Omental fat pad (tissue), 3 donors: ENCODE measurements at regions not wholly inside any gene's neighbourhood (a gene's known extent, or its start where the extent isn't known, plus 50 kb on each side); places are given as distances from the start of the nearest gene placed in this dataset.

Source experiments
- ATAC-seq: fragments of 150-250 bp; one replicate; pipeline ENCODE4 v1.9.1; 2016; ENCODE audit warnings: mild to moderate bottlenecking, moderate library complexity; ENCODE audit not compliant: low FRiP score
- DNase-seq: peaks from one replicate; pipeline ENCODE4 v3.0.0-alpha.2; 2019; ENCODE audit warnings: low spot score
- CTCF ChIP-seq, 3 donors: fragments of 450-650 bp; IDR thresholded peaks; one replicate each; pipeline ENCODE4 v1.5.1; 2016 to 2017; ENCODE audit warnings: antibody characterized with exemption in 3 of 3, mild to moderate bottlenecking in 3 of 3, moderate library complexity in 2 of 3

GRCh38 chr18:61107113-61107512 is 226.1 kb upstream of the CDH20 start:
- no peak for TF ChIP-seq CTCF (IDR thresholded peaks at IDR 0.05)
- DNase-seq (no peak), ATAC-seq (no peak)

GRCh38 chr18:61108706-61109105 is 224.5 kb upstream of the CDH20 start:
- TF ChIP-seq CTCF (IDR thresholded peaks at IDR 0.05), result no peak
- ATAC-seq, result no peak
- DNase-seq, result no peak

GRCh38 chr18:61123309-61123708 is 209.9 kb upstream of the CDH20 start:
- no peak for TF ChIP-seq CTCF (IDR thresholded peaks at IDR 0.05)
- ATAC-seq (no peak), DNase-seq (no peak)

DNA sequence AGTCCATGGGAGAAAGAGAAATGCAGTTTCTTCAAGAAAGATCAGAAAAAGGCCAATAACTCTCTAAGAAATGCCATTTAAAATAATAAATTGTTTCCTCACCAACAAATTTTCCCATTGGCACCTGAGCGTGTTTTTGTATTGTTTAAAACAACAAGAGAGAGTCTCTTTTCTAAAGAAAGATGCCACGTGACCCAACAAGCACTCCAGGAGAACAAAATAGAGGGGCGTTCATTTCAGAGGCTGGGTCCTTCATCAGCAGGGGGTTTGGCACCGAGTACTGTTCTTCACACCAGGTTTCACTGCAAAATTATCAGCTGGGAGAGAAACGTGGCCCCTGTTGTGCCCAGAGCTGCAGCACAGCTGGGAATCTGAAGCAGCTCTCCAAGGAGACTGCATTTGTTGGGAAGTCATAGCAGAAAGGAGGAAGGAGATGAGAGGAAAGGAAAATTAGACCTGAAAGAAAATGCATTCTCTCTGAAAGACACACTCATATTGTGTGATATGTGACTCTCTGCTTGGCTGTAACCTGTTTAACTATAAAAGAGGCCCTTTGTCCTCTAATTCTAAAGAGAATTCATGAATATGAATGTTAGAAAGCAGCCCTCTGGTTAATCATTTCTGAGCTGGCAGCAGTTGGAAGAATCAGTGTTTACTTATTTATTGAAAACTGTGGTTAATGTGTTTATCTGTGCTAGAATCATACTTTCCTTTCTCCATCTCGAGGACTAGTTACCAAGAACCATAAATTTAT is 205.3 kb upstream of the CDH20 start:
- TF ChIP-seq CTCF (IDR thresholded peaks at IDR 0.05), result no peak
- ATAC-seq (no peak), DNase-seq (no peak)

- no peak for ATAC-seq
- TF ChIP-seq CTCF (IDR thresholded peaks at IDR 0.05), result no peak
- DNase-seq, result no peak
Measured at GRCh38 chr18:61129001-61129400, 204.2 kb upstream of the CDH20 start.

DNA sequence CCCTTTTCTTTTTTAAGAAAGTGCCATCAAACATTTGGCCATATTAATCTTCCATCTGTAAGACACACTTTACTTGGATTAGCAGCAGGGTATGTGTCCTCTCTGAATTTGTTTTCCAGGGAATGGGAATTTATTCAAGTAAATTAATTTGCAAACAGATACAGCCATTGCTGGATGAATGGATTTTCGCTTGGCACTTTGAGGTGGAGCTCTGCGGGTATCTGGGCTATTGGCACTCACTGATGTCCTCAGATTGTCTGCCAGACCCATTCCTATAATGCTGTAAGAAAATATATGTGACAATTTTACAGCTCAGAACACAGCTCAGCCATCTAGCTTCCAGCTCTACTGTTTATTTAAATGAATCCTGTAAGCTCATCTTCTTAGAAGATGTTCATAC is 201.2 kb upstream of the CDH20 start:
- ATAC-seq, result no peak

More for the DNA sequence above, 201.2 kb upstream of the CDH20 start:
- DNase-seq, result no peak
- no peak for TF ChIP-seq CTCF (IDR thresholded peaks at IDR 0.05)
